Calu3 (cell line): ENCODE measurements at regions not wholly inside any gene's neighbourhood (a gene's known extent, or its start where the extent isn't known, plus 50 kb on each side); places are given as distances from the start of the nearest gene placed in this dataset.
"Not testable (repeated sequence)": the region's sequence is repeated elsewhere in the genome, so short reads cannot be mapped to it uniquely, and the experiment has no call there.

Experiments used
- BruUV-seq: library from RNA; stranded (reverse); fragments of 400-500 nt; replicated peaks from 2 replicates; lab custom pipeline; 2021; lab: Mats Ljungman, UMichigan
- CTCF ChIA-PET: fragments of 300-600 bp; sonication (Branson Sonifier 250); formaldehyde crosslinking; loops from one replicate; lab custom pipeline; 2022; ENCODE audit warnings: antibody characterized with exemption; lab: Charles Lee
- DNase-seq: peaks from one replicate; pipeline ENCODE4 v3.0.0; 2022
- H3K27ac Mint-ChIP-seq: one replicate; pipeline ENCODE4 v1.8.0; 2022; ENCODE audit warnings: mixed read lengths; ENCODE audit not compliant: unreplicated experiment
- H3K27me3 Mint-ChIP-seq: one replicate; pipeline ENCODE4 v1.8.0; 2022; ENCODE audit warnings: mixed read lengths; ENCODE audit not compliant: unreplicated experiment
- H3K36me3 Mint-ChIP-seq: one replicate; pipeline ENCODE4 v1.8.0; 2022; ENCODE audit warnings: mild to moderate bottlenecking, moderate library complexity, mixed read lengths; ENCODE audit not compliant: insufficient read depth, unreplicated experiment
- H3K4me1 Mint-ChIP-seq: one replicate; pipeline ENCODE4 v1.8.0; 2022; ENCODE audit warnings: mild to moderate bottlenecking, low read depth, mixed read lengths; ENCODE audit not compliant: unreplicated experiment
- H3K4me3 Mint-ChIP-seq: one replicate; pipeline ENCODE4 v1.8.0; 2022; ENCODE audit warnings: mild to moderate bottlenecking, low read depth, moderate library complexity, mixed read lengths; ENCODE audit not compliant: unreplicated experiment
- H3K9me3 Mint-ChIP-seq: one replicate; pipeline ENCODE4 v1.8.0; 2022; ENCODE audit warnings: low read depth, mixed read lengths; ENCODE audit not compliant: unreplicated experiment
- CTCF ChIP-seq: fragments of 200-600 bp; IDR thresholded peaks from one replicate; pipeline ENCODE4 v1.8.0; 2022; ENCODE audit warnings: antibody characterized with exemption; ENCODE audit not compliant: unreplicated experiment
- intact Hi-C: fragments of 100-400 bp; cut with micrococcal nuclease; formaldehyde crosslinking; loops from one replicate; pipeline ENCODE4 v1.10.0; 2022; ENCODE audit not compliant: unreplicated experiment

- CTCF ChIA-PET, result interaction anchor here (1.0 kb wide), 1 partner anchor 291 kb away, joined by 4 read pairs; no protein-coding TSS in a partner anchor
- BruUV-seq, result no TSS peak
- Mint-ChIP-seq H3K27me3 (peaks cover under 1% of the 10 kb centered on the region), H3K27ac (peak overlapping the region; percentile 87), H3K4me3 (peak overlapping the region; percentile 45), H3K4me1 (peaks cover 19% of the 10 kb centered on the region), H3K36me3 (peaks cover 14% of the 10 kb centered on the region), H3K9me3 (no peaks in the 10 kb centered on the region)
- TF ChIP-seq CTCF, result no peak
- intact Hi-C loops, result loop anchor here (10.0 kb wide), 1 partner anchor 109 kb away; no protein-coding TSS in a partner anchor
- peak; percentile 27 for DNase-seq
Measured at GRCh38 chr1:30083800-30084464, 639.5 kb downstream of the MATN1 start.

GRCh38 chr1:30081379-30082102, 641.8 kb downstream of the MATN1 start:
- intact Hi-C loops, result loop anchor here (10.0 kb wide), 1 partner anchor 107 kb away; no protein-coding TSS in a partner anchor
- Mint-ChIP-seq H3K27me3 (no peaks in the 10 kb centered on the region), H3K4me3 (no peak overlapping the region), H3K4me1 (peaks cover 19% of the 10 kb centered on the region), H3K9me3 (no peaks in the 10 kb centered on the region), H3K27ac (no peak overlapping the region), H3K36me3 (peaks cover 14% of the 10 kb centered on the region)
- no peak for TF ChIP-seq CTCF
- CTCF ChIA-PET, result interaction anchor here (0.7 kb wide), 1 partner anchor 9 kb away, joined by 3 read pairs; no protein-coding TSS in a partner anchor
- no peak for DNase-seq
- no TSS peak for BruUV-seq

- CTCF ChIA-PET, intact Hi-C loops, BruUV-seq, H3K36me3 Mint-ChIP-seq, DNase-seq, H3K4me1 Mint-ChIP-seq, H3K27ac Mint-ChIP-seq, H3K9me3 Mint-ChIP-seq, H3K27me3 Mint-ChIP-seq, H3K4me3 Mint-ChIP-seq: not testable (repeated sequence)
Measured at GRCh38 chr1:30075916-30076315, 647.5 kb downstream of the MATN1 start.

- peak; percentile 32 for DNase-seq
- Mint-ChIP-seq H3K9me3 (no peaks in the 10 kb centered on the region), H3K4me1 (peaks cover 14% of the 10 kb centered on the region), H3K27me3 (no peaks in the 10 kb centered on the region), H3K27ac (no peak overlapping the region), H3K4me3 (no peak overlapping the region), H3K36me3 (no peaks in the 10 kb centered on the region)
- CTCF ChIA-PET, result no interaction called here
- intact Hi-C loops, result no loop called here
- no peak for TF ChIP-seq CTCF
- BruUV-seq, result no TSS peak
Measured at GRCh38 chr1:30068787-30069472, 654.5 kb downstream of the MATN1 start.
